ENCODE measurements at regions not wholly inside any gene's neighbourhood (a gene's known extent, or its start where the extent isn't known, plus 50 kb on each side); places are given as distances from the start of the nearest gene placed in this dataset.

DNA sequence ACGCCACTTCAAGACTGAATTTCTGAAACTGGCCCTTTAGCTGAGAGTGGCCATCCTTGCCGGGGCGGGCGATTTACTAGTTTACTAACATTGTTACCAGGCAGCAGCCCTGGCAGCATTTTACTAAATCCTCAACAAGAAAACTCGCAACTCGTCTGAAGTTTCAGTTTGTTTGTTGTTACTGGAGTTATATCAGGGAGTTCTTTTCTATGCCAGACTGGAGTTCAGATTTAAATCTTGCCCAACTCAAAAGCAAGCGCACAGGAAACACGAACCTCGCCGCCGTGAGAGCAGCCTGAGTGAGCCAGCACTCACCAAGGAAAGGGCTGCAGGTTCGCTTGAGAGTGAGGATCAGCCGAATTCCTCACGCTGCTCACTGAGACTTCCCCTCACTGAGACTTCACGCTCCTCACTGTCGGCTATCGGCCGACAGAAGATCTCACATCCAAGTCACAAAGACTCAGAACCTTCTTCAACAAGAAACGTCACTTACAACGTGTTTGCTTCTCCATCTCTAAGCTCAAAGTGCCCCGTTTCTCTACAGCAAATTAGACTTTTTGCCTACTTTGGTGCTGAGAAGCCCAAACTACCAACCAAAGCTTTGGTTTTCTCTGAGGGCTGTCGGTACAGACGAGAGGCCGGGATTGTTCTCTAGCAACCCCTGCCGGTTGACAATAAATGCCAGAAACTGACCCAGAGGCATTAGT is 78.9 kb downstream of the OLIG3 start:
- Histone ChIP-seq H3K4me1 (ENCODE audit: control insufficient read depth, insufficient read depth, low read length) (no peaks in the 10 kb centered on the region), H3K27me3 (ENCODE audit: control insufficient read depth, insufficient read depth, low read length) (peaks cover 15% of the 10 kb centered on the region), H3K4me3 (ENCODE audit: low read length) (peak overlapping the region; percentile 28), H3K36me3 (ENCODE audit: control insufficient read depth, insufficient read depth, low read length) (no peaks in the 10 kb centered on the region), H3K27ac (ENCODE audit: low read length) (no peak overlapping the region), H3K9me3 (replicated peaks; ENCODE audit: control insufficient read depth, low read depth, low read length) (no peaks in the 10 kb centered on the region)
- DNase-seq = peak; percentile 74
- WGBS (ENCODE audit: insufficient coverage) = 4% methylated on average over 17 of the region's 25 CpGs

DNA sequence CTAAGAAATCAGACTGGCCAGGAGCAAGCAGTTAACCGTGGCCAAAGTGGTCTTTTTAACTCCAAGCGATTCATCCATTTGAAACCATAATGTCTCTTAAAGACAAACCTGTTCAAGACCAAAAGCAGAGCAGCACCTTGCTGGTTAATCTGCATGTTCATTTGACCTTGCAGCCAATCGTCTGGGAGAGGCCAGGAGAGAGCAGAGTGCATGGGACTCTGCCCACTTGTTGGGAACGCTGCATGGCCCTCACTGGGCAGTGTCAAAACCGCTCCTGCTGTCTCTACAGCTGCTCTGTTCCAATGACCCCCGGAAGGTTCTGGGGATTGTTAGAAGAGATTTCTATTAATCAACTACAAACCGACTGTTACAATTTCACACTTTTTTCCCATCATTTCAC is 79.6 kb downstream of the OLIG3 start:
- Histone ChIP-seq H3K4me3 (ENCODE audit: low read length) (no peak overlapping the region), H3K9me3 (replicated peaks; ENCODE audit: control insufficient read depth, low read depth, low read length) (no peaks in the 10 kb centered on the region), H3K4me1 (ENCODE audit: control insufficient read depth, insufficient read depth, low read length) (no peaks in the 10 kb centered on the region), H3K27ac (ENCODE audit: low read length) (no peak overlapping the region), H3K36me3 (ENCODE audit: control insufficient read depth, insufficient read depth, low read length) (no peaks in the 10 kb centered on the region), H3K27me3 (ENCODE audit: control insufficient read depth, insufficient read depth, low read length) (peaks cover 15% of the 10 kb centered on the region)
- 54% methylated on average over 3 of the region's 7 CpGs for WGBS (ENCODE audit: insufficient coverage)
- DNase-seq = peak; percentile 4

DNA sequence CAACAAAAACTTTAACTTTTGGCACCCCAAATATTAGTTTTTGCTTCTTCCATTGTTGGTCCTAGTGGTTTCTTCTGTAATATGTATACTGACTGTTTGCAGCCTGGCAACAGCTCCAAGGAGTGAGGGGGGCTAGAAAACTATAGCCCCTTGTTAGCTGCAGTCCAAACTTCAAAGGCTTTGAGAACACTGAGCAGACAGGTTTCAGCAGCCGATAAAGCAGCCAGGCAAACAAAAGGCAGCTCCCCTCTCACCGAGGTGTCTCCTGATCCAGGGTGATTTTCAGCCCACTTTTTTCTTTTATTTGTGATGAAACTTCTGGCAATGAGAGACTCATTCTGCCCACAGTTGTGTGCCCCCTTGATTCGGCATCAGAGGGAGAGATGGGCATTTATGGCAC is 80.7 kb downstream of the OLIG3 start:
- Histone ChIP-seq H3K27ac (ENCODE audit: low read length) (no peak overlapping the region), H3K4me3 (ENCODE audit: low read length) (no peak overlapping the region), H3K36me3 (ENCODE audit: control insufficient read depth, insufficient read depth, low read length) (no peaks in the 10 kb centered on the region), H3K9me3 (replicated peaks; ENCODE audit: control insufficient read depth, low read depth, low read length) (no peaks in the 10 kb centered on the region), H3K4me1 (ENCODE audit: control insufficient read depth, insufficient read depth, low read length) (no peaks in the 10 kb centered on the region), H3K27me3 (ENCODE audit: control insufficient read depth, insufficient read depth, low read length) (peaks cover 15% of the 10 kb centered on the region)
- WGBS (ENCODE audit: insufficient coverage) = 25% methylated on average over 1 of the region's 3 CpGs
- DNase-seq = no peak

DNA sequence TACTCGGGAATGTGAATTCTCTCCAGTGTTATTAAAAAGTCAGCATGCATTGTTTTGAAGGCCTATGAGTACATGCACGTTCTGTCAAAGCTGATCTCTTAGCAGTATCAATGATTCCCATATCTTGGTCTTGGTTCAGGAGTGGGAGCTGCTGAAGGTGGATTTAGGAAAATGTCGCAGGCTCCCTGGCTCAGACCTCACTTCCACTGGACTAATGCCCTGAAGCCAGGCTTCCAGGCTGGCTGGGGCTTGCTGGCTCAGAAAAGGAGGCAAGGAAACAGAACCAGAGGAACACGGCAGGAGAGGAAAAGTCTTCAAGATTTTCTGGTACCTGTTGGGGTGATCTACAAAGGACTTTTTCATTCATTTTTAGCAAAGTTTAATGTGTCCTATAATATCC is 81.6 kb downstream of the OLIG3 start:
- Histone ChIP-seq H3K27me3 (ENCODE audit: control insufficient read depth, insufficient read depth, low read length) (peaks cover 15% of the 10 kb centered on the region), H3K27ac (ENCODE audit: low read length) (no peak overlapping the region), H3K9me3 (replicated peaks; ENCODE audit: control insufficient read depth, low read depth, low read length) (no peaks in the 10 kb centered on the region), H3K4me3 (ENCODE audit: low read length) (no peak overlapping the region), H3K36me3 (ENCODE audit: control insufficient read depth, insufficient read depth, low read length) (no peaks in the 10 kb centered on the region), H3K4me1 (ENCODE audit: control insufficient read depth, insufficient read depth, low read length) (no peaks in the 10 kb centered on the region)
- 43% methylated on average over 1 of the region's 4 CpGs for WGBS (ENCODE audit: insufficient coverage)
- no peak for DNase-seq

DNA sequence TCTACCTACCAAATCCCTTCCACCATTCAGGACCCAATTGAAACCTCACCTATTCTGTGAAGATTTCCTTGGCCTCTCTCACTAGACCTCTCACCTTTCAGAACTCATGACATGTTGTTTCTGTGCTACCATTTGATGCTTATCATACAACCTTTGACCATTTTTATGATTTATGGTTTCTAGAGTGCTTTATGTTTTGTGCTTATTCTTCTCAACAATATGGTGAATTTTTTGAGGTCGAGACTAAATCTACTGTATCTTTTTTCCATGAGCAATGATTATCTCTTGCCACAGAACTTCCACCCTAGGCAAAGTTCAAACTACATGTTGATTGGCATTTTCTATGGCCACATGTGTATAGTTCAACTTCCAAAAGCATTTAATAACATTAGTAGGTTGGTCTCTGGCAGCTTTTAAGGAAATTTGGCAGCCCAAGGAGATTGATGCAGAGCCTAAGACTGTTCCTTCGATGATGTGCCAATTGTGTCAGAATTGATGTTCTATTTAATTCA is 84.9 kb downstream of the OLIG3 start:
- no peaks in the 10 kb centered on the region for H3K36me3 ChIP-seq (ENCODE audit: control insufficient read depth, insufficient read depth, low read length)
- H3K4me3 ChIP-seq (ENCODE audit: low read length) = no peak overlapping the region
- no peak for DNase-seq
- no CpG with 5 or more reads among the region's 2 CpGs for WGBS (ENCODE audit: insufficient coverage)
- H3K9me3 ChIP-seq (replicated peaks; ENCODE audit: control insufficient read depth, low read depth, low read length) = no peaks in the 10 kb centered on the region
- H3K27ac ChIP-seq (ENCODE audit: low read length) = no peak overlapping the region
- no peaks in the 10 kb centered on the region for H3K4me1 ChIP-seq (ENCODE audit: control insufficient read depth, insufficient read depth, low read length)
- peaks cover 8% of the 10 kb centered on the region for H3K27me3 ChIP-seq (ENCODE audit: control insufficient read depth, insufficient read depth, low read length)

DNA sequence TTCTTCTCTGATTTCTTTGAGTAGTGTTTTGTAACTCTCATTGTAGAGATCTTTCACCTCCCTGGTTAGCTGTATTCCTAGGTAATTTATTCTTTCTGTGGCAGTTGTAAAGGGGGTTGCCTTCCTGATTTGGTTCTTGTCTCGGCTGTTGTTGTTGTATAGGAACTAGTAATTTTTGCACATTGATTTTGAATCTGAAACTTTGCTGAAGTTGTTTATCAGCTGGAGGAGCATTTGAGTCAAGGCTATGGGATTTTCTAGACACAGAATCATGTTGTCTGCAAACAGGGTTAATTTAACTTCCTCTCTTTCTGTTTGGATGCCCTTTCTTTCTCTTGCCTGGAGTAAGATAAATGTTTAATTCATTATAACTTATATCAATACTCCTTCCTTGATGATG is 86.4 kb downstream of the OLIG3 start:
- Histone ChIP-seq H3K27ac (ENCODE audit: low read length) (no peak overlapping the region), H3K9me3 (replicated peaks; ENCODE audit: control insufficient read depth, low read depth, low read length) (no peaks in the 10 kb centered on the region), H3K4me3 (ENCODE audit: low read length) (no peak overlapping the region), H3K36me3 (ENCODE audit: control insufficient read depth, insufficient read depth, low read length) (no peaks in the 10 kb centered on the region), H3K4me1 (ENCODE audit: control insufficient read depth, insufficient read depth, low read length) (no peaks in the 10 kb centered on the region), H3K27me3 (ENCODE audit: control insufficient read depth, insufficient read depth, low read length) (no peaks in the 10 kb centered on the region)
- no peak for DNase-seq
- WGBS (ENCODE audit: insufficient coverage) = no CpG with 5 or more reads among the region's 1 CpG

DNA sequence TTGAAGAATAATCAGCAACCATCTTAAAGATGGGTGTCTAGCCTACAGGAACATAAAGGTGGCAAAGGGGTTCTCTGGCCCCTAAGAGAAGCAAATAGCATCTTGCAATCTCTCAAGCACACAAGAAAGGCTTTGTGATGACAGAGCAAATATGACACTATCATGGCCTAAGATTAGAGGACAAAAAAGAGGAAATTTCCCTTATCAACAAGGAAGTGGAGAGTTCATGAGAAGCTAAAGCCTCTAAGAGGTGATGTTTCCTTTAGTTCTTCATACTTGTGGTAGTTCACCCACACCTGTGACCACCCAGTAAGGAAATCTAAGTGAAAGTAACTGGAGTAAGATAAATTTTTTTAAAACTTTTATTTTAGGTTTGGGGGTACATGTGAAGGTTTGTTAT is 88.4 kb downstream of the OLIG3 start:
- Histone ChIP-seq H3K27ac (ENCODE audit: low read length) (no peak overlapping the region), H3K4me1 (ENCODE audit: control insufficient read depth, insufficient read depth, low read length) (no peaks in the 10 kb centered on the region), H3K4me3 (ENCODE audit: low read length) (no peak overlapping the region), H3K27me3 (ENCODE audit: control insufficient read depth, insufficient read depth, low read length) (no peaks in the 10 kb centered on the region), H3K36me3 (ENCODE audit: control insufficient read depth, insufficient read depth, low read length) (no peaks in the 10 kb centered on the region), H3K9me3 (replicated peaks; ENCODE audit: control insufficient read depth, low read depth, low read length) (no peaks in the 10 kb centered on the region)
- DNase-seq = no peak

DNA sequence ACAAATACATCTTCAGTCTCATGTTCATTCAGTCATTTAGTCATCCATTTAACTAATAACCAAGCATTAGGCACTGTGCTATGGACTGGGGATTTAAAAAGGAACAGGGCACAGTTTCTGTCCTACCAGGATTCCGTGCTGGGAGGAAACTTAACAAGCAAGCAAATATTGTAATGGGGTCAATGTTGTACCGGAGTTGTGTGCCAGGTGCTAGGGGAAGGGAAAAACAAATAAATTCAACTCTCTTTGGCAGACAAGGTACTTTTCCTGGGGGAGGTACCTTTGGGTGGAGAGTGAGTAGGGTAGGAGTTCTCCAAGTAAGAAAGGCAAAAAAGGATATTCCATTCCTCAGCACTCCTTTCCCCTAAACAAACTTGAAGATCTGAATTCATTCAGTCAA is 90.3 kb downstream of the OLIG3 start:
- no peak for DNase-seq
- Histone ChIP-seq H3K27me3 (ENCODE audit: control insufficient read depth, insufficient read depth, low read length) (no peaks in the 10 kb centered on the region), H3K9me3 (replicated peaks; ENCODE audit: control insufficient read depth, low read depth, low read length) (no peaks in the 10 kb centered on the region), H3K4me1 (ENCODE audit: control insufficient read depth, insufficient read depth, low read length) (no peaks in the 10 kb centered on the region), H3K27ac (ENCODE audit: low read length) (no peak overlapping the region), H3K36me3 (ENCODE audit: control insufficient read depth, insufficient read depth, low read length) (no peaks in the 10 kb centered on the region), H3K4me3 (ENCODE audit: low read length) (no peak overlapping the region)
- 60% methylated on average over 1 of the region's 2 CpGs for WGBS (ENCODE audit: insufficient coverage)

DNA sequence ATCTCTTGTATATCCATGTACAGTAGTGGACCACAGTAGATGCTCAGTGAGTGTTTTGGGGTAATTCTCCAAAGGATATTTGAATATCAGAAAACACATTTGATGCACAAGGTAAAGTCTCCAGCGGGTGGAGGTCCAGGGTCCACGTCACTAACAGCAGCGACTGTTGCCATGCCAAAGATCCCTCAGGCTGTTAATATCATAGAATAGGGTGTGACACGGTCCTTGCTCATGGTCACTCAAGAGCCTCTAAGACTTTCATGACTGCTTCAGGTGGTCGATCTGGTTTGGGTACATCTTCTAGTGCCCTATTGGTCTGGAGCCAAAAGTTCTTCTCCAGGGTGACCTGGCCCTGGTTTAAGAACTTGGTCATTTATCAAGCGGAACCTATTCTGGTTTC is 90.8 kb downstream of the OLIG3 start:
- Histone ChIP-seq H3K4me3 (ENCODE audit: low read length) (no peak overlapping the region), H3K9me3 (replicated peaks; ENCODE audit: control insufficient read depth, low read depth, low read length) (no peaks in the 10 kb centered on the region), H3K27ac (ENCODE audit: low read length) (no peak overlapping the region), H3K4me1 (ENCODE audit: control insufficient read depth, insufficient read depth, low read length) (no peaks in the 10 kb centered on the region), H3K27me3 (ENCODE audit: control insufficient read depth, insufficient read depth, low read length) (no peaks in the 10 kb centered on the region), H3K36me3 (ENCODE audit: control insufficient read depth, insufficient read depth, low read length) (no peaks in the 10 kb centered on the region)
- WGBS (ENCODE audit: insufficient coverage) = 100% methylated on average over 2 of the region's 6 CpGs
- DNase-seq = no peak

DNA sequence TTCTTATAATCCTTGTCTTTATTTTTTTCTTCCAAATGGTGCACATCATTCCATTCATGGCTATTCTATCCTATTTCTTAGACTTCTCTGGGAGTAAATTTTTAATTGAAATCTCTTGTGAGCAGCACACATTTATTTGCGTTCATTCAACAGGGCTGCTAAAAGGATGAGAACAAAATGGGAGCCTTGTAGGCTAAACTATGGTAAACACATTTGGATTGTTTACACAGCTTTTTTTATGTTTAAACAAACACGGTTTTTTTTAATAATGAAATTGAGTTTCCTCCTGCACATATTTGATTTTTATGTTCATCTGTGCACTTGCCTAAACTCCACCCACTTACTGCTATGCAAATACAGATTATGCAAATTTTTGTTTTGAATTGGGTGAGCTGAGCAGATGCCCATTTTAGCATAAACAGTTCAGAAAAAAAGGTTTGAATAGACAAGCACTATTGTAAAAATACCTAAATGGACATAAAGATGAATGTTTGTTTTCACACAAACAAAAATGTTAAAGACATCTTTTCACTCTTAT is 92.0 kb downstream of the OLIG3 start:
- Histone ChIP-seq H3K9me3 (replicated peaks; ENCODE audit: control insufficient read depth, low read depth, low read length) (no peaks in the 10 kb centered on the region), H3K27ac (ENCODE audit: low read length) (no peak overlapping the region), H3K4me3 (ENCODE audit: low read length) (no peak overlapping the region), H3K4me1 (ENCODE audit: control insufficient read depth, insufficient read depth, low read length) (no peaks in the 10 kb centered on the region), H3K27me3 (ENCODE audit: control insufficient read depth, insufficient read depth, low read length) (no peaks in the 10 kb centered on the region), H3K36me3 (ENCODE audit: control insufficient read depth, insufficient read depth, low read length) (no peaks in the 10 kb centered on the region)
- no peak for DNase-seq
- WGBS (ENCODE audit: insufficient coverage) = no CpG with 5 or more reads among the region's 2 CpGs

DNA sequence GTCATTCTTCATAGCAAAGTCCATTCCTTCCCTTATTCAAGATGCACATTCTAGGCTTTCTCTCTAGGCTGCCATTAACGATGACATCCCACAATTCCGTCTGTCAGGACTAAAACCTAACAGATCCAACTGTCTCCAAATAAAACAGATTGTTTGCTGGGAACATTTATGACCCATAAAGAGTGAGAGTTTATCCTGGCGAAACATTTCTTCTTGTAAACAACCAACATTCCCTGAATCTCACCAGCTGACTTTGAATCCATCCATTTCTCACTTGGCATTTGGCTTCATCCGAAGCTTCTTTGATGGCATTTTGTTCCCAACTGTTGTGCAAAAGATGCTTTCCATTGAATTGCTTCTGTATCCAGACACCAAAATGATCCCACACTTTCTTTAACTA is 93.1 kb downstream of the OLIG3 start:
- H3K36me3 ChIP-seq (ENCODE audit: control insufficient read depth, insufficient read depth, low read length) = no peaks in the 10 kb centered on the region
- H3K9me3 ChIP-seq (replicated peaks; ENCODE audit: control insufficient read depth, low read depth, low read length) = no peaks in the 10 kb centered on the region
- no peaks in the 10 kb centered on the region for H3K4me1 ChIP-seq (ENCODE audit: control insufficient read depth, insufficient read depth, low read length)
- WGBS (ENCODE audit: insufficient coverage) = 100% methylated on average over 2 of the region's 4 CpGs
- H3K27me3 ChIP-seq (ENCODE audit: control insufficient read depth, insufficient read depth, low read length) = no peaks in the 10 kb centered on the region
- H3K4me3 ChIP-seq (ENCODE audit: low read length) = no peak overlapping the region
- DNase-seq = no peak
- no peak overlapping the region for H3K27ac ChIP-seq (ENCODE audit: low read length)
